Suprapubic skin (tissue), 4 donors: ENCODE measurements at regions not wholly inside any gene's neighbourhood (a gene's known extent, or its start where the extent isn't known, plus 50 kb on each side); places are given as distances from the start of the nearest gene placed in this dataset.

Experiments used
- POLR2A ChIP-seq, 2 donors: fragments of 450-650 bp; IDR thresholded peaks; one replicate each; pipeline ENCODE4 v1.6.1; 2017; ENCODE audit warnings: antibody characterized with exemption in 2 of 2, mild to moderate bottlenecking in 2 of 2, moderate library complexity in 2 of 2
- POLR2AphosphoS5 ChIP-seq, 3 donors: sonication (generic); formaldehyde crosslinking; IDR thresholded peaks; one replicate each; pipeline ENCODE4 v1.6.1; 2017; ENCODE audit warnings: antibody characterized with exemption in 3 of 3
- TF ChIP-seq, protein P1 (sequence below), 2 donors: fragments of 200-600 bp in 1 of 2; fragments of 450-650 bp in 1 of 2; sonication (generic) in 1 of 2; IDR thresholded peaks; one replicate each; pipeline ENCODE4 v1.5.1; 2016 to 2019; ENCODE audit warnings: antibody characterized with exemption in 2 of 2, mild to moderate bottlenecking in 1 of 2, moderate library complexity in 1 of 2

DNA sequence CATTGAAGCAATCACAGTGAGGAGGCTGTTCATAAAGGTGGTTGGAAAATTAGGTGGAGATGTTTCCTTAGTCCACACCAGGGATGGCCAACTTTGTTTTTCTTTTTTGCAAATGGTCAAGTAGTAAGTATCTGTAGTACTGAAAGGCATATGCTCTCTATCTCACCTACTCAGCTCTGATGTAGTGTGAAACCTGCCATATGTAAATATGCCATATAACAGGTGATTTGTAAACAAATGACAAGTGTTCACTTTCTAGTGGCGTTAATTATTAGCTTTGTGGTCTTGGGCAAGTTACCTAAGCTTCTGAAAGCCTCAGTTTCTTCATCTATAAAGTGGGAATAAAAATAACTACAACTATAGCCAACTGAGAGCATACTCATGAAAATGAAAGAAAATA lies 421.4 kb upstream of the LCORL start:
- TF ChIP-seq, protein P1, sequence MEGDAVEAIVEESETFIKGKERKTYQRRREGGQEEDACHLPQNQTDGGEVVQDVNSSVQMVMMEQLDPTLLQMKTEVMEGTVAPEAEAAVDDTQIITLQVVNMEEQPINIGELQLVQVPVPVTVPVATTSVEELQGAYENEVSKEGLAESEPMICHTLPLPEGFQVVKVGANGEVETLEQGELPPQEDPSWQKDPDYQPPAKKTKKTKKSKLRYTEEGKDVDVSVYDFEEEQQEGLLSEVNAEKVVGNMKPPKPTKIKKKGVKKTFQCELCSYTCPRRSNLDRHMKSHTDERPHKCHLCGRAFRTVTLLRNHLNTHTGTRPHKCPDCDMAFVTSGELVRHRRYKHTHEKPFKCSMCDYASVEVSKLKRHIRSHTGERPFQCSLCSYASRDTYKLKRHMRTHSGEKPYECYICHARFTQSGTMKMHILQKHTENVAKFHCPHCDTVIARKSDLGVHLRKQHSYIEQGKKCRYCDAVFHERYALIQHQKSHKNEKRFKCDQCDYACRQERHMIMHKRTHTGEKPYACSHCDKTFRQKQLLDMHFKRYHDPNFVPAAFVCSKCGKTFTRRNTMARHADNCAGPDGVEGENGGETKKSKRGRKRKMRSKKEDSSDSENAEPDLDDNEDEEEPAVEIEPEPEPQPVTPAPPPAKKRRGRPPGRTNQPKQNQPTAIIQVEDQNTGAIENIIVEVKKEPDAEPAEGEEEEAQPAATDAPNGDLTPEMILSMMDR (IDR thresholded peaks at IDR 0.05) = no peak
- TF ChIP-seq POLR2AphosphoS5 (IDR thresholded peaks at IDR 0.05) = no peak
- TF ChIP-seq POLR2A (IDR thresholded peaks at IDR 0.05) = no peak
